ENCODE measurements at regions not wholly inside any gene's neighbourhood (a gene's known extent, or its start where the extent isn't known, plus 50 kb on each side); places are given as distances from the start of the nearest gene placed in this dataset.

GRCh38 chr13:29991343-29991742, 140.9 kb upstream of the UBL3 start:
- no peak for DNase-seq

GRCh38 chr13:29987340-29987739, 136.9 kb upstream of the UBL3 start:
- no peak for DNase-seq

GRCh38 chr13:29980339-29980738, 129.9 kb upstream of the UBL3 start:
- no peak for DNase-seq

GRCh38 chr13:29978211-29978610, 127.8 kb upstream of the UBL3 start:
- no peak for DNase-seq

GRCh38 chr13:29977476-29978120, 127.2 kb upstream of the UBL3 start:
- no peak for DNase-seq

GRCh38 chr13:29976535-29976934, 126.1 kb upstream of the UBL3 start:
- no peak for DNase-seq

- no peak for DNase-seq
Measured at GRCh38 chr13:29975283-29975682, 124.9 kb upstream of the UBL3 start.

- no peak for DNase-seq
Measured at GRCh38 chr13:29969286-29969685, 118.9 kb upstream of the UBL3 start.

- DNase-seq = no peak
Measured at GRCh38 chr13:29964181-29964845, 113.9 kb upstream of the UBL3 start.

- DNase-seq = no peak
Measured at GRCh38 chr13:29963089-29963488, 112.7 kb upstream of the UBL3 start.

- DNase-seq = no peak
Measured at GRCh38 chr13:29961036-29961670, 110.7 kb upstream of the UBL3 start.

GRCh38 chr13:29959603-29960002, 109.2 kb upstream of the UBL3 start:
- DNase-seq = no peak

- DNase-seq = no peak
Measured at GRCh38 chr13:29959086-29959485, 108.7 kb upstream of the UBL3 start.

- DNase-seq = no peak
Measured at GRCh38 chr13:29958476-29958875, 108.1 kb upstream of the UBL3 start.

GRCh38 chr13:29957320-29957719, 106.9 kb upstream of the UBL3 start:
- no peak for DNase-seq

- peak; percentile 50 for DNase-seq
Measured at GRCh38 chr13:29956853-29957252, 106.4 kb upstream of the UBL3 start.

GRCh38 chr13:29955137-29955650, 104.8 kb upstream of the UBL3 start:
- DNase-seq = no peak

GRCh38 chr13:29954082-29955028, 103.9 kb upstream of the UBL3 start:
- DNase-seq = no peak

GRCh38 chr13:29953542-29953941, 103.1 kb upstream of the UBL3 start:
- no peak for DNase-seq

GRCh38 chr13:29952245-29952644, 101.8 kb upstream of the UBL3 start:
- no peak for DNase-seq

GRCh38 chr13:29948791-29949190, 98.4 kb upstream of the UBL3 start:
- DNase-seq = no peak

- no peak for DNase-seq
Measured at GRCh38 chr13:29948244-29948643, 97.8 kb upstream of the UBL3 start.

- no peak for DNase-seq
Measured at GRCh38 chr13:29947839-29948238, 97.4 kb upstream of the UBL3 start.
